Upper lobe of right lung (tissue), 1 donor: ENCODE measurements at regions not wholly inside any gene's neighbourhood (a gene's known extent, or its start where the extent isn't known, plus 50 kb on each side); places are given as distances from the start of the nearest gene placed in this dataset.
A peak's percentile ranks its signal among the peaks of the same experiment; 100 is the strongest.

Experiments
- ATAC-seq: fragments of 200-7000 bp; cut with Tn5 transposase; one replicate; pipeline ENCODE4 v1.9.1; 2020; ENCODE audit warnings: mild to moderate bottlenecking, moderate library complexity
- DNase-seq: peaks from one replicate; pipeline ENCODE4 v3.0.0-alpha.2; 2020
- H3K27ac ChIP-seq: fragments of 200-600 bp; one replicate; pipeline ENCODE4 v1.8.0; 2022
- H3K27me3 ChIP-seq: fragments of 200-600 bp; one replicate; pipeline ENCODE4 v1.8.0; 2022; ENCODE audit warnings: mild to moderate bottlenecking
- H3K36me3 ChIP-seq: fragments of 200-600 bp; one replicate; pipeline ENCODE4 v1.8.0; 2022
- H3K4me1 ChIP-seq: fragments of 200-600 bp; one replicate; pipeline ENCODE4 v1.8.0; 2022
- H3K4me3 ChIP-seq: fragments of 200-600 bp; one replicate; pipeline ENCODE4 v1.8.0; 2022; ENCODE audit warnings: mild to moderate bottlenecking
- H3K9me3 ChIP-seq: fragments of 200-600 bp; one replicate; pipeline ENCODE4 v1.8.0; 2022
- intact Hi-C: fragments of 100-400 bp; cut with DNase I; formaldehyde crosslinking; loops from one replicate; pipeline ENCODE4 v1.11.0; 2022
- TF ChIP-seq, protein P1 (sequence below): fragments of 200-600 bp; IDR thresholded peaks from one replicate; pipeline ENCODE4 v1.8.0; 2022; ENCODE audit warnings: antibody characterized with exemption
- donor health status: DM: no; HTN: yes; CAD: no; lungs with severe emphysema.

DNA sequence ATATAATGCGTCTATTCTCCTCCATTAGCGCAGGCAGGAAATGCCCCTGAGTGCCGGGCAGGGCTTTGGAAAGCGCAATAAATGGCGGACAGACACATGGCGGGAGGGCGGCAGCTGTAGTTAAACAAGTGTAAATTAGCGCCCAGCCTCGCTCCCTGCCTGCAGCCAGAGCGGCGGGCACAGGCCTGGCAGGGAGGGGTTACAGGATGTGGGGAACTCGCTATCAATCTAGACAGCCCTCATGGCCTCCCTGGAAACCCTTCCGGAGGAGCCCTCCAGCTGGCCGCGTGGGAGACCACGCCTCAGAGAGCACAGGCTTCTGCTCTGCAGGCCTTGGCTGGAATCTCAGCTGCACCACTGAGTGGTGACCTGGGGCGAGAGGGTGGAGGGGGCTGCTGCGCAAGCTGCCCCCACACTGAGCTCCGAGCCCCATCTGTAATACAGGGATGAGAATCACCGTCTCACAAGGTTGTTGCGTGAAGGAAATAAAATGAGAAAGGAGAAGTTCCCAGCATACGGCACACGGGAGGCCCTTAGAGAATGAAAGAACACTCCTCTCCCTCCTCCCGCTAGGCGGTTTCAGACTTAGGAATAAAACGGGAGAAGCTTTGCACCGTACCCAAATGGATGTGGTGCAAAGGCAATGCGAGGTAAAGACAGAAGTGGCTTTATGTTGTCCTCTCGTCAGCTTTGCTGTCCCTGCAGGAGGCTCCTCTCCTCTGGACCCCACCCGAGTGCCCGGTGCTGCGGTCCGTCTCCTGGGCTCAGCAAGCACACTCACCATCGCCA lies 167.2 kb upstream of the POU3F1 start:
- intact Hi-C loops: no loop called here
- Histone ChIP-seq H3K4me1 (no peaks in the 10 kb centered on the region), H3K27ac (no peak overlapping the region), H3K4me3 (no peak overlapping the region), H3K36me3 (no peaks in the 10 kb centered on the region), H3K27me3 (no peaks in the 10 kb centered on the region), H3K9me3 (no peaks in the 10 kb centered on the region)
- DNase-seq (no peak), ATAC-seq (peak; percentile 69)
- TF ChIP-seq, protein P1, sequence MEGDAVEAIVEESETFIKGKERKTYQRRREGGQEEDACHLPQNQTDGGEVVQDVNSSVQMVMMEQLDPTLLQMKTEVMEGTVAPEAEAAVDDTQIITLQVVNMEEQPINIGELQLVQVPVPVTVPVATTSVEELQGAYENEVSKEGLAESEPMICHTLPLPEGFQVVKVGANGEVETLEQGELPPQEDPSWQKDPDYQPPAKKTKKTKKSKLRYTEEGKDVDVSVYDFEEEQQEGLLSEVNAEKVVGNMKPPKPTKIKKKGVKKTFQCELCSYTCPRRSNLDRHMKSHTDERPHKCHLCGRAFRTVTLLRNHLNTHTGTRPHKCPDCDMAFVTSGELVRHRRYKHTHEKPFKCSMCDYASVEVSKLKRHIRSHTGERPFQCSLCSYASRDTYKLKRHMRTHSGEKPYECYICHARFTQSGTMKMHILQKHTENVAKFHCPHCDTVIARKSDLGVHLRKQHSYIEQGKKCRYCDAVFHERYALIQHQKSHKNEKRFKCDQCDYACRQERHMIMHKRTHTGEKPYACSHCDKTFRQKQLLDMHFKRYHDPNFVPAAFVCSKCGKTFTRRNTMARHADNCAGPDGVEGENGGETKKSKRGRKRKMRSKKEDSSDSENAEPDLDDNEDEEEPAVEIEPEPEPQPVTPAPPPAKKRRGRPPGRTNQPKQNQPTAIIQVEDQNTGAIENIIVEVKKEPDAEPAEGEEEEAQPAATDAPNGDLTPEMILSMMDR: no peak

- Histone ChIP-seq H3K36me3 (no peaks in the 10 kb centered on the region), H3K9me3 (no peaks in the 10 kb centered on the region), H3K4me1 (no peaks in the 10 kb centered on the region), H3K4me3 (no peak overlapping the region), H3K27me3 (no peaks in the 10 kb centered on the region), H3K27ac (no peak overlapping the region)
- intact Hi-C loops: no loop called here
- ATAC-seq (no peak), DNase-seq (no peak)
- TF ChIP-seq, protein P1: no peak
Observed at GRCh38 chr1:38210895-38211177, 164.2 kb upstream of the POU3F1 start.

DNA sequence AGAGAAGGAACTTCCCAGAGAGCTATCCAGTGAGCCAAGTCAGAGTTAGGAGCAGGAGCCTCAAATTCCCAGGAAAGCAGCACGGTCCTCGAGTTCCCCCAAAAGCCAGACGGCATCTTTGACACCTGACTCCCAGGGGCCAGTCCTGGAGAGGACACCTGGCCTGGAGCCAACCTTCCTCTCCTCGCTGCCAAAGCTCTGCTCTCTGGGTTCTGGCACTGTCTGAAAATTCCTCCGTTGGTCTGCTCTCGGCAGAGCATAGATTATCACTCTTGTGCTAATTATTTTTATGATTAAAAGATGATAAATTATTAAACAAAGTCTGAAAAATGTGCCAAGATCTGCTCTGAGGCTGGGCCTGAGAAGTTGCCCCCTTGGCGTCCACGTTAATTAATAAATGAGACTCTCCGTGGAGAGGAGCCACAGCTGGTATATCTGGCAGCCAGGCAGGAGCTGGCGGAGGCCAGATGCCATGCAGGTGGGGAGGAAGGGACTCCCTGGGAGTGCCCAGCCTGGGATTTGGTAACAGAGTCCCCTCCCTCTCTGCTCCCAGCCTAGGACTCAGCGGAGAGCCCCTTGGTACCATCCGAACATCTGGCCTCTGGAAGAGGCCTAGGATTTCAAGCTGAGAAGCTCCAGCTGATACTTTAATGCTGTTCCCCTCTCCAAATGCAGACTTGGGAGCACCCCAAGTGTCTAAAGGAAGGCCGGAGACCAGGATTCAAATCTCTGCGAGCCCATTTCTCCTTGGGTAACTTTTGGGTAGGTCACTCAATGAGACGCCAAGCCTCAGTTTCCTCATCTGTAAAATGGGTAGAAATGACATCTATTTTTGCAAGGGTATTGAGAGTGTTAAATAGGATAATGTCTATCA lies 163.7 kb upstream of the POU3F1 start:
- ATAC-seq: no peak
- TF ChIP-seq, protein P1: no peak
- H3K27me3 ChIP-seq: no peaks in the 10 kb centered on the region
- H3K36me3 ChIP-seq: no peaks in the 10 kb centered on the region
- no peaks in the 10 kb centered on the region for H3K9me3 ChIP-seq
- intact Hi-C loops: no loop called here
- H3K4me1 ChIP-seq: no peaks in the 10 kb centered on the region
- H3K4me3 ChIP-seq: no peak overlapping the region
- H3K27ac ChIP-seq: no peak overlapping the region
- no peak for DNase-seq

- ATAC-seq (no peak), DNase-seq (no peak)
- Histone ChIP-seq H3K27ac (no peak overlapping the region), H3K27me3 (no peaks in the 10 kb centered on the region), H3K4me1 (no peaks in the 10 kb centered on the region), H3K36me3 (no peaks in the 10 kb centered on the region), H3K9me3 (no peaks in the 10 kb centered on the region), H3K4me3 (no peak overlapping the region)
- TF ChIP-seq, protein P1: no peak
- intact Hi-C loops: no loop called here
Observed at GRCh38 chr1:38208716-38209632, 162.4 kb upstream of the POU3F1 start.

GRCh38 chr1:38207906-38208305 lies 161.3 kb upstream of the POU3F1 start:
- Histone ChIP-seq H3K4me1 (no peaks in the 10 kb centered on the region), H3K36me3 (no peaks in the 10 kb centered on the region), H3K4me3 (no peak overlapping the region), H3K27me3 (no peaks in the 10 kb centered on the region), H3K27ac (no peak overlapping the region), H3K9me3 (no peaks in the 10 kb centered on the region)
- no peak for ATAC-seq
- intact Hi-C loops: no loop called here
- TF ChIP-seq, protein P1: no peak
- DNase-seq: no peak
